ENCODE measurements at regions not wholly inside any gene's neighbourhood (a gene's known extent, or its start where the extent isn't known, plus 50 kb on each side); places are given as distances from the start of the nearest gene placed in this dataset.

GRCh38 chr14:28931999-28932398, 165.4 kb downstream of the FOXG1 start:
- TF ChIP-seq CTCF (IDR thresholded peaks at IDR 0.05; ENCODE audit: borderline replicate concordance, control extremely low read depth, extremely low read depth, insufficient read depth, missing control alignments), result no peak
- in situ Hi-C loops (cut with MboI; ENCODE audit: low sequenced_read_pairs, unreplicated experiment), result no loop called here

GRCh38 chr14:28936601-28937000, 170.0 kb downstream of the FOXG1 start:
- DNase-seq (ENCODE audit: low spot score), result no peak
- TF ChIP-seq CTCF (IDR thresholded peaks at IDR 0.05; ENCODE audit: borderline replicate concordance, control extremely low read depth, extremely low read depth, insufficient read depth, missing control alignments), result no peak
- in situ Hi-C loops (cut with MboI; ENCODE audit: low sequenced_read_pairs, unreplicated experiment), result no loop called here

More at GRCh38 chr14:28931999-28932398, 165.4 kb downstream of the FOXG1 start:
- DNase-seq (ENCODE audit: low spot score), result no peak

- TF ChIP-seq CTCF (IDR thresholded peaks at IDR 0.05; ENCODE audit: borderline replicate concordance, control extremely low read depth, extremely low read depth, insufficient read depth, missing control alignments), result no peak
- no peak for DNase-seq (ENCODE audit: low spot score)
- in situ Hi-C loops (cut with MboI; ENCODE audit: low sequenced_read_pairs, unreplicated experiment), result no loop called here
Observed at GRCh38 chr14:28941758-28942157, 175.2 kb downstream of the FOXG1 start.

- TF ChIP-seq CTCF (IDR thresholded peaks at IDR 0.05; ENCODE audit: borderline replicate concordance, control extremely low read depth, extremely low read depth, insufficient read depth, missing control alignments), result no peak
- no peak for DNase-seq (ENCODE audit: low spot score)
- in situ Hi-C loops (cut with MboI; ENCODE audit: low sequenced_read_pairs, unreplicated experiment), result no loop called here
Observed at GRCh38 chr14:28944605-28945004, 178.0 kb downstream of the FOXG1 start.

GRCh38 chr14:28946267-28946666, 179.7 kb downstream of the FOXG1 start:
- TF ChIP-seq CTCF (IDR thresholded peaks at IDR 0.05; ENCODE audit: borderline replicate concordance, control extremely low read depth, extremely low read depth, insufficient read depth, missing control alignments), result no peak
- in situ Hi-C loops (cut with MboI; ENCODE audit: low sequenced_read_pairs, unreplicated experiment), result no loop called here

GRCh38 chr14:28949503-28949902, 182.9 kb downstream of the FOXG1 start:
- TF ChIP-seq CTCF (IDR thresholded peaks at IDR 0.05; ENCODE audit: borderline replicate concordance, control extremely low read depth, extremely low read depth, insufficient read depth, missing control alignments), result no peak
- in situ Hi-C loops (cut with MboI; ENCODE audit: low sequenced_read_pairs, unreplicated experiment), result no loop called here
- DNase-seq (ENCODE audit: low spot score), result no peak

More at GRCh38 chr14:28946267-28946666, 179.7 kb downstream of the FOXG1 start:
- no peak for DNase-seq (ENCODE audit: low spot score)

- in situ Hi-C loops (cut with MboI; ENCODE audit: low sequenced_read_pairs, unreplicated experiment), result no loop called here
- no peak for DNase-seq (ENCODE audit: low spot score)
Observed at GRCh38 chr14:28952161-28952560, 185.6 kb downstream of the FOXG1 start.

More at GRCh38 chr14:28952161-28952560, 185.6 kb downstream of the FOXG1 start:
- no peak for TF ChIP-seq CTCF (IDR thresholded peaks at IDR 0.05; ENCODE audit: borderline replicate concordance, control extremely low read depth, extremely low read depth, insufficient read depth, missing control alignments)

Measured in GM13976 (cell line).